SK-N-SH (cell line): ENCODE measurements at regions not wholly inside any gene's neighbourhood (a gene's known extent, or its start where the extent isn't known, plus 50 kb on each side); places are given as distances from the start of the nearest gene placed in this dataset.

ENCODE experiments used
- CTCF ChIA-PET: fragments of 300-600, 350-600 bp; formaldehyde crosslinking; extraction: SDS; loops from one replicate; lab custom pipeline; 2021; lab: Yijun Ruan, JAX
- POLR2A ChIA-PET: fragments of 350-600 bp; sonication (Branson Sonifier 250); formaldehyde crosslinking; extraction: SDS; loops from one replicate; lab custom pipeline; 2020; ENCODE audit warnings: antibody characterized with exemption, inconsistent platforms; lab: Yijun Ruan, JAX
- DNase-seq: peaks from one replicate; pipeline ENCODE4 v3.0.0; 2012
- H2AFZ ChIP-seq: fragments of 200-600 bp; sonication (generic); 2 replicates; pipeline ENCODE4 v1.8.1; 2016; ENCODE audit warnings: antibody characterized with exemption, mild to moderate bottlenecking, low read depth
- H3F3A ChIP-seq: fragments of 200-600 bp; sonication (generic); replicated peaks from 2 replicates; pipeline ENCODE3; 2016; ENCODE audit warnings: antibody characterized with exemption, mild to moderate bottlenecking; ENCODE audit not compliant: insufficient read depth
- H3K27ac ChIP-seq, 2 experiments: fragments of 200-500 bp in 1 of 2; fragments of 200-600 bp in 1 of 2; sonication (Bioruptor generic) in 1 of 2; sonication (generic), shearing (Covaris generic) in 1 of 2; 2 replicates each; pipeline versions ENCODE4 v1.5.1 to v1.6.1; 2014 to 2016; ENCODE audit warnings: low read depth in 2 of 2, inconsistent platforms in 1 of 2, low read length in 1 of 2, mild to moderate bottlenecking in 1 of 2, mixed read lengths in 1 of 2
- H3K27me3 ChIP-seq: fragments of 200-600 bp; sonication (generic), shearing (Covaris generic); 2 replicates; pipeline ENCODE4 v1.6.1; 2016; ENCODE audit warnings: mixed run types; ENCODE audit not compliant: insufficient read depth
- H3K36me3 ChIP-seq, 2 experiments: fragments of 200-500 bp in 1 of 2; fragments of 200-600 bp in 1 of 2; sonication (Bioruptor generic) in 1 of 2; sonication (generic) in 1 of 2; replicated peaks in 1 of 2; 2 replicates each; pipeline versions ENCODE3 to v1.5.1; 2014 to 2016; ENCODE audit warnings: low read length in 1 of 2, mild to moderate bottlenecking in 1 of 2; ENCODE audit not compliant: insufficient read depth in 2 of 2, control insufficient read depth in 1 of 2
- H3K4me1 ChIP-seq, 2 experiments: fragments of 200-500 bp in 1 of 2; fragments of 200-600 bp in 1 of 2; sonication (Bioruptor generic) in 1 of 2; sonication (generic), shearing (Covaris generic) in 1 of 2; 2 replicates each; pipeline versions ENCODE4 v1.5.1 to v1.6.1; 2014 to 2016; ENCODE audit warnings: low read depth in 1 of 2, low read length in 1 of 2, mixed run types in 1 of 2; ENCODE audit not compliant: insufficient read depth in 2 of 2, control insufficient read depth in 1 of 2
- H3K4me2 ChIP-seq: fragments of 200-600 bp; sonication (generic), shearing (Covaris generic); 2 replicates; pipeline ENCODE4 v1.6.1; 2017; ENCODE audit warnings: mixed run types
- H3K4me3 ChIP-seq, 2 experiments: fragments of 200-500 bp in 1 of 2; fragments of 200-600 bp in 1 of 2; sonication (Bioruptor generic) in 1 of 2; sonication (generic), shearing (Covaris generic) in 1 of 2; 2 replicates each; pipeline versions ENCODE4 v1.5.1 to v1.8.1; 2014 to 2016; ENCODE audit warnings: low read depth in 2 of 2, inconsistent platforms in 1 of 2, low read length in 1 of 2, mild to moderate bottlenecking in 1 of 2, mixed read lengths in 1 of 2, moderate library complexity in 1 of 2
- H3K79me2 ChIP-seq: fragments of 200-600 bp; sonication (generic); 2 replicates; pipeline ENCODE4 v1.8.1; 2017; ENCODE audit warnings: mild to moderate bottlenecking; ENCODE audit not compliant: insufficient read depth
- H3K9ac ChIP-seq: fragments of 200-600 bp; sonication (generic); 2 replicates; pipeline ENCODE4 v1.6.1; 2017; ENCODE audit warnings: mixed run types
- H3K9me2 ChIP-seq: fragments of 200-600 bp; sonication (generic); 2 replicates; pipeline ENCODE4 v1.6.1; 2017; ENCODE audit warnings: mixed run types
- H3K9me3 ChIP-seq: fragments of 200-600 bp; sonication (generic); 2 replicates; pipeline ENCODE4 v1.6.1; 2017; ENCODE audit warnings: mixed run types, mild to moderate bottlenecking, moderate library complexity
- H4K20me1 ChIP-seq: fragments of 200-600 bp; sonication (generic); 2 replicates; pipeline ENCODE4 v1.6.1; 2017; ENCODE audit warnings: mild to moderate bottlenecking, mixed run types; ENCODE audit not compliant: insufficient read depth
- FOXM1 ChIP-seq: IDR thresholded peaks from 2 replicates; pipeline ENCODE4 v1.4.0; 2012; ENCODE audit warnings: low read depth, mild to moderate bottlenecking
- MXI1 ChIP-seq: IDR thresholded peaks from 2 replicates; pipeline ENCODE4 v1.6.1; 2012; ENCODE audit warnings: mild to moderate bottlenecking, low read depth, low read length, improper control_type of control experiment
- NFIC ChIP-seq: IDR thresholded peaks from 2 replicates; pipeline ENCODE4 v1.4.0; 2012; ENCODE audit warnings: borderline replicate concordance
- POLR2AphosphoS5 ChIP-seq: IDR thresholded peaks from 2 replicates; pipeline ENCODE4 v1.6.1; 2012; ENCODE audit warnings: low read depth, low read length
- RAD21 ChIP-seq: IDR thresholded peaks from 2 replicates; pipeline ENCODE4 v1.6.1; 2012; ENCODE audit warnings: mild to moderate bottlenecking, low read length
- RCOR1 ChIP-seq: fragments of 150-350 bp; IDR thresholded peaks from 2 replicates; pipeline ENCODE4 v1.6.1; 2017; ENCODE audit warnings: antibody characterized with exemption, low read length
- WGBS: methylation state at CpG from one replicate; pipeline ENCODE4 v1.1.6; 2017; ENCODE audit warnings: low lambda C conversion rate; 5-methylcytosine and 5-hydroxymethylcytosine counted together
- TF ChIP-seq, protein P1 (sequence below): IDR thresholded peaks from 2 replicates; pipeline ENCODE4 v1.4.0; 2012; ENCODE audit warnings: low read depth, borderline replicate concordance
- TF ChIP-seq, protein P2 (sequence below): IDR thresholded peaks from 2 replicates; pipeline ENCODE4; 2012
- TF ChIP-seq, protein P3 (sequence below): IDR thresholded peaks from 2 replicates; pipeline ENCODE4 v1.6.1; 2012; ENCODE audit warnings: mild to moderate bottlenecking, low read depth, low read length, moderate library complexity

DNA sequence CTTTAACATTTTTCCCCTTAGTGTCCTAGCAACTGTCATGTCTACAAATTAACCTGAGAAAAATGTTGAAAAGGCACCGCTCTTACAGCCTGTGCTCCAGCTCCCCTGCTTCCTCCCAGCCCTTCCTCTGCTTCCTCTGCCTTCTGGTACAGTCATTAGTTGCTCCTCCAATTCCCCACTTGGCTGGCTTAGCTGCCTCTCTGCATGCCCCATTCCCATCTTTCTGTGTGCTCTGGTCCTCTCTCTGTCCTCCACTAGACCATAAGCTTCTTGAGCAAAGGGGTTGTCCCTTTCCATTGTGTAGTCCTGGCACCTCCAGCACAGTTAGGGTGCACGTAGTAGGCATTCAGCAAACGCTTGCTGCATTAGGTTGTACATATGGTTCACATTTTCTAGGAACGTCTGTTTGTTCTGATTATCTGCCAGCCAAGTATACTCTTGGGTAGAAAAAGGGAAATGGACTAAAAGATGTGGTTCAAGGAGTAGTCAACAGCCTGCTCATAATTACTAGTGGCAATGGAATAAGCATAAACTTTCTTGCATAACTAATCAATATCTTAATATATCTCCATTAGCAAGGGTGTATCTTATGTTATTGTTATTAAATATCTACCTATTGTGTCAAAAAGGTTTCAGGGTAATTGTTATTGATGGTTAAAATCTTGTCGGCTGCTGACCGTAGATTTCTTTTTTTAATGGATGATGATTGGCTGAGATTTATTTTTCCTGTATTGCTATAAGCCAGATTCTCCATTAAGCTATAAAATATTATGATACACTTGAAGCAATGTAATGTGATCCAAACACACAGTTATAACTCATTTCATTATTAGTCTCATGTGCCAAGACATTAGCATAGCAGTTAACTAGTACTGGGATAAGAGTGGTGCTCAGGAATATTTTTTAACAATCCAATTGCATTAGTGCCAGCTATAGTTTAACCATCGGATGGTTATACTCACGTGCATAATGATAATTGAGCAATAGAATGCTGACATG lies 340.1 kb downstream of the SLC4A3 start:
- H3K4me3 ChIP-seq = no peak overlapping the region
- no peak overlapping the region for H3K27ac ChIP-seq
- ChIA-PET POLR2A (no interaction called here), CTCF (no interaction called here)
- peaks cover 0 to 7% of the 10 kb centered on the region in 2 experiments; a peak in 1 of 4 replicates for H3K4me1 ChIP-seq
- no peaks in the 10 kb centered on the region for H4K20me1 ChIP-seq
- no peaks in the 10 kb centered on the region for H3F3A ChIP-seq
- no peak overlapping the region for H3K9ac ChIP-seq
- H3K36me3 ChIP-seq = no peaks in the 10 kb centered on the region
- H2AFZ ChIP-seq = no peak overlapping the region
- no peaks in the 10 kb centered on the region for H3K9me2 ChIP-seq
- 18% methylated on average over 8 of the region's 8 CpGs for whole genome bisulfite sequencing
- no peaks in the 10 kb centered on the region for H3K9me3 ChIP-seq
- TF ChIP-seq MXI1 = no peak
- no peak for TF ChIP-seq POLR2AphosphoS5
- TF ChIP-seq, protein P1, sequence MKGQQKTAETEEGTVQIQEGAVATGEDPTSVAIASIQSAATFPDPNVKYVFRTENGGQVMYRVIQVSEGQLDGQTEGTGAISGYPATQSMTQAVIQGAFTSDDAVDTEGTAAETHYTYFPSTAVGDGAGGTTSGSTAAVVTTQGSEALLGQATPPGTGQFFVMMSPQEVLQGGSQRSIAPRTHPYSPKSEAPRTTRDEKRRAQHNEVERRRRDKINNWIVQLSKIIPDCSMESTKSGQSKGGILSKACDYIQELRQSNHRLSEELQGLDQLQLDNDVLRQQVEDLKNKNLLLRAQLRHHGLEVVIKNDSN = no peak
- TF ChIP-seq FOXM1 = no peak
- TF ChIP-seq, all 33 proteins: peak for 0
- Histone ChIP-seq H3K79me2 (no peaks in the 10 kb centered on the region), H3K4me2 (no peak overlapping the region), H3K27me3 (no peaks in the 10 kb centered on the region)
- DNase-seq = no peak

DNA sequence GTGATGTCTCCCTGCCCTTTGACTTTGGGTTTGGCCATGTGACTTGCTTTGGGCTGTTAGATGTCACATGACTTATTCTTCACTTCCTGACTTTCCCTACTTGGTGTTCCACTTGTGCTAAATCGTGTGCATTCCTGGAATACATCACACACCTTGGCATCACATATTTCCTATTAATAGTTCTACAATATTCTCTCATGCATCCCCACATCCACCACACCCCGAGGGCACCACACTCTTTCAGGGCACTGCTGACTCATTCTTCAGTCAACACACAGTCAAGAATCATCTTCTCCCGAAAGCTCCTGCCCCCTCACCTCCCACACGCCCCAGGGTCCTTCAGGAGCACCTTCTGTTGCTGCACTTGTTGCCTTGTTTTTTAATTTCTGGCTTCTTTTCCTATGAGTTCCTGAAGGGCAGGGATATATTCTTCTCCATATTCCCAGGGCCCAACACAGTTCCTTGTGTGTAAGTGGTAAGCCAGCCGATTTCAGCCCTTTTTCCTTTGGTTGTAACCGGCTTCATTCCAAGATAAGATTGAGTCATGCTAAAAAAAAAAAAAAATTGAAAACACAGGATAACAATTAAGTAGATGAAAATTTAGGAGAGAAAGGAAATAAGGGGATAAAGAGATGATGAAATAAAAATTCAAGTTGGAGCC lies 341.4 kb downstream of the SLC4A3 start:
- Histone ChIP-seq H3K27ac (no peak overlapping the region), H3K27me3 (no peaks in the 10 kb centered on the region), H3K79me2 (no peaks in the 10 kb centered on the region), H3K9me3 (no peaks in the 10 kb centered on the region), H3K9me2 (no peaks in the 10 kb centered on the region)
- no peak for DNase-seq
- TF ChIP-seq RAD21 (no peak), NFIC (no peak), RCOR1 (no peak)
- TF ChIP-seq, protein P2, sequence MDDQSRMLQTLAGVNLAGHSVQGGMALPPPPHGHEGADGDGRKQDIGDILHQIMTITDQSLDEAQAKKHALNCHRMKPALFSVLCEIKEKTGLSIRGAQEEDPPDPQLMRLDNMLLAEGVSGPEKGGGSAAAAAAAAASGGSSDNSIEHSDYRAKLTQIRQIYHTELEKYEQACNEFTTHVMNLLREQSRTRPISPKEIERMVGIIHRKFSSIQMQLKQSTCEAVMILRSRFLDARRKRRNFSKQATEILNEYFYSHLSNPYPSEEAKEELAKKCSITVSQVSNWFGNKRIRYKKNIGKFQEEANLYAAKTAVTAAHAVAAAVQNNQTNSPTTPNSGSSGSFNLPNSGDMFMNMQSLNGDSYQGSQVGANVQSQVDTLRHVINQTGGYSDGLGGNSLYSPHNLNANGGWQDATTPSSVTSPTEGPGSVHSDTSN = no peak
- TF ChIP-seq, protein P3, sequence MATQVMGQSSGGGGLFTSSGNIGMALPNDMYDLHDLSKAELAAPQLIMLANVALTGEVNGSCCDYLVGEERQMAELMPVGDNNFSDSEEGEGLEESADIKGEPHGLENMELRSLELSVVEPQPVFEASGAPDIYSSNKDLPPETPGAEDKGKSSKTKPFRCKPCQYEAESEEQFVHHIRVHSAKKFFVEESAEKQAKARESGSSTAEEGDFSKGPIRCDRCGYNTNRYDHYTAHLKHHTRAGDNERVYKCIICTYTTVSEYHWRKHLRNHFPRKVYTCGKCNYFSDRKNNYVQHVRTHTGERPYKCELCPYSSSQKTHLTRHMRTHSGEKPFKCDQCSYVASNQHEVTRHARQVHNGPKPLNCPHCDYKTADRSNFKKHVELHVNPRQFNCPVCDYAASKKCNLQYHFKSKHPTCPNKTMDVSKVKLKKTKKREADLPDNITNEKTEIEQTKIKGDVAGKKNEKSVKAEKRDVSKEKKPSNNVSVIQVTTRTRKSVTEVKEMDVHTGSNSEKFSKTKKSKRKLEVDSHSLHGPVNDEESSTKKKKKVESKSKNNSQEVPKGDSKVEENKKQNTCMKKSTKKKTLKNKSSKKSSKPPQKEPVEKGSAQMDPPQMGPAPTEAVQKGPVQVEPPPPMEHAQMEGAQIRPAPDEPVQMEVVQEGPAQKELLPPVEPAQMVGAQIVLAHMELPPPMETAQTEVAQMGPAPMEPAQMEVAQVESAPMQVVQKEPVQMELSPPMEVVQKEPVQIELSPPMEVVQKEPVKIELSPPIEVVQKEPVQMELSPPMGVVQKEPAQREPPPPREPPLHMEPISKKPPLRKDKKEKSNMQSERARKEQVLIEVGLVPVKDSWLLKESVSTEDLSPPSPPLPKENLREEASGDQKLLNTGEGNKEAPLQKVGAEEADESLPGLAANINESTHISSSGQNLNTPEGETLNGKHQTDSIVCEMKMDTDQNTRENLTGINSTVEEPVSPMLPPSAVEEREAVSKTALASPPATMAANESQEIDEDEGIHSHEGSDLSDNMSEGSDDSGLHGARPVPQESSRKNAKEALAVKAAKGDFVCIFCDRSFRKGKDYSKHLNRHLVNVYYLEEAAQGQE = no peak
- TF ChIP-seq, all 33 proteins: peak for 0
- Histone ChIP-seq H3K4me1 (peaks cover 0 to 7% of the 10 kb centered on the region in 2 experiments; a peak in 1 of 4 replicates), H3K36me3 (no peaks in the 10 kb centered on the region), H2AFZ (no peak overlapping the region), H3K4me3 (no peak overlapping the region), H3K9ac (no peak overlapping the region), H3F3A (no peaks in the 10 kb centered on the region), H4K20me1 (no peaks in the 10 kb centered on the region), H3K4me2 (no peak overlapping the region)
- 19% methylated on average over 6 of the region's 6 CpGs for WGBS
- ChIA-PET POLR2A (no interaction called here), CTCF (no interaction called here)
